Neural crest cell (in vitro differentiated cells): ENCODE measurements at regions not wholly inside any gene's neighbourhood (a gene's known extent, or its start where the extent isn't known, plus 50 kb on each side); places are given as distances from the start of the nearest gene placed in this dataset.

ENCODE experiments used
- DNase-seq: peaks from one replicate; pipeline ENCODE4 v3.0.0; 2021; ENCODE audit warnings: low read depth, mixed read lengths, low spot score
- H3K27ac Mint-ChIP-seq: one replicate; pipeline ENCODE4 v1.8.0; 2021; ENCODE audit warnings: mild to moderate bottlenecking, mixed read lengths; ENCODE audit not compliant: unreplicated experiment
- H3K27me3 Mint-ChIP-seq: 2 replicates; pipeline ENCODE4 v1.8.0; 2021; ENCODE audit warnings: low read depth, mild to moderate bottlenecking, mixed read lengths
- H3K36me3 Mint-ChIP-seq: 2 replicates; pipeline ENCODE4 v1.8.0; 2021; ENCODE audit warnings: low read depth, mild to moderate bottlenecking, mixed read lengths
- H3K4me1 Mint-ChIP-seq: 2 replicates; pipeline ENCODE4 v1.8.0; 2021; ENCODE audit warnings: mixed read lengths
- H3K4me3 Mint-ChIP-seq: one replicate; pipeline ENCODE4 v1.8.0; 2021; ENCODE audit warnings: mild to moderate bottlenecking, mixed read lengths
- H3K9me3 Mint-ChIP-seq: 2 replicates; pipeline ENCODE4 v1.8.0; 2021; ENCODE audit warnings: mixed read lengths
- TF ChIP-seq, protein P1 (sequence below): fragments of 200-600 bp; sonication (generic); conservative IDR thresholded peaks from 2 replicates; pipeline ENCODE4 v1.5.0; 2021; ENCODE audit warnings: antibody characterized with exemption, mild to moderate bottlenecking

DNA sequence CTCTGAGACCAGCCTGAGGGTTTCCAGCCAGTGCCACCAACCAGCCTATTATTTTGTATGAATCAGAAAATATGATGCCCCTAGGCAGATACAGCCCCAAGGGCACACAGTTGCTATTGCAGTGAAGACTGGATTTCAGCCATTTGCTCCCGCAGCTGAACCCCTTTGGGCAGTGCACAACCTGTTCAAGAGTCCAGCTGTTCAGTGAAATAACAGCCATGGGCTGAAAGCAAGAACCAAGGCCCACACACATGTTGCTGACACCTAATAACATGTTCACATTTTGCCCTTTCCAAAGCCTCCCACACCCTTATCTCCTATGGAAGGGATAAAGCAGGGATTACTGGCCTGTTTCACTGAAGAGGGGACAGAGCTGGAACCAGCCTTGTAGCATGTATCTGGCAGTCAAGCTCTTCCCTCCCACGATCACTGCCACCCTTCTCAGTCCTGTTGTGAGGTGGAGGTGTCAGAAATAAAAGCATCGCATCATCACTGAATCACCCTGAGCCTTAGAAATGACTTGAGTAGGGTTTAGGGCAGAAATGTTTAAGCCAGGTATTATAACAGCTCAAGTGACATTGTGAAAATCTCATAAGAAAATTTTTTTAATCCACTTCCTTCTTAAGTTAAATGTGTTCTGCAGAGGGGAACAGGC is 137.1 kb upstream of the FSTL4 start:
- no peak for DNase-seq
- no peak overlapping the region for H3K4me3 Mint-ChIP-seq
- no peaks in the 10 kb centered on the region for H3K9me3 Mint-ChIP-seq
- no peaks in the 10 kb centered on the region for H3K36me3 Mint-ChIP-seq
- H3K27ac Mint-ChIP-seq = peak overlapping the region; percentile 38
- TF ChIP-seq, protein P1, sequence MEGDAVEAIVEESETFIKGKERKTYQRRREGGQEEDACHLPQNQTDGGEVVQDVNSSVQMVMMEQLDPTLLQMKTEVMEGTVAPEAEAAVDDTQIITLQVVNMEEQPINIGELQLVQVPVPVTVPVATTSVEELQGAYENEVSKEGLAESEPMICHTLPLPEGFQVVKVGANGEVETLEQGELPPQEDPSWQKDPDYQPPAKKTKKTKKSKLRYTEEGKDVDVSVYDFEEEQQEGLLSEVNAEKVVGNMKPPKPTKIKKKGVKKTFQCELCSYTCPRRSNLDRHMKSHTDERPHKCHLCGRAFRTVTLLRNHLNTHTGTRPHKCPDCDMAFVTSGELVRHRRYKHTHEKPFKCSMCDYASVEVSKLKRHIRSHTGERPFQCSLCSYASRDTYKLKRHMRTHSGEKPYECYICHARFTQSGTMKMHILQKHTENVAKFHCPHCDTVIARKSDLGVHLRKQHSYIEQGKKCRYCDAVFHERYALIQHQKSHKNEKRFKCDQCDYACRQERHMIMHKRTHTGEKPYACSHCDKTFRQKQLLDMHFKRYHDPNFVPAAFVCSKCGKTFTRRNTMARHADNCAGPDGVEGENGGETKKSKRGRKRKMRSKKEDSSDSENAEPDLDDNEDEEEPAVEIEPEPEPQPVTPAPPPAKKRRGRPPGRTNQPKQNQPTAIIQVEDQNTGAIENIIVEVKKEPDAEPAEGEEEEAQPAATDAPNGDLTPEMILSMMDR = no peak
- no peaks in the 10 kb centered on the region for H3K27me3 Mint-ChIP-seq
- peaks cover 26% of the 10 kb centered on the region for H3K4me1 Mint-ChIP-seq

DNA sequence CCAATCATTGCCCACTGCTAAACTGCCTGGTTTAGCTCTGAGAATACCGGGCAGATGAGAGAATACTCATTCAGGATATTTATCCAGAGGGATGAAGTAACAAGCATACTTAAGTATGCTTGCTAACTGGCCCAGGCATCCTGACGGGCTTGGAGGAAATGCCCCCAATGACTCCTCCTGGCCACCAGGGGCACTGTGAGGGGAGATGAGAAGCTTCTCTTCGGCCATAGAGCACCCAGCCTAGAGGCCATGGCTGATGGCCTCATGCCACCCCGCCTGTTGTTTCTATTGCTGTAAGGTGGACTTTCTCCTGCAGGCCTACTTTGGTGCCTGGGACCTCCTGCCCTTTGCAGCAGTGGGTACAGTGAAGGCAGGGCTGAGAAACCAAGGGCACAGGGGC is 134.5 kb upstream of the FSTL4 start:
- Mint-ChIP-seq H3K4me1 (peaks cover 30% of the 10 kb centered on the region), H3K27ac (no peak overlapping the region), H3K4me3 (no peak overlapping the region), H3K27me3 (peaks cover 3% of the 10 kb centered on the region), H3K36me3 (no peaks in the 10 kb centered on the region), H3K9me3 (no peaks in the 10 kb centered on the region)
- DNase-seq = no peak
- TF ChIP-seq, protein P1 = peak; percentile 52

DNA sequence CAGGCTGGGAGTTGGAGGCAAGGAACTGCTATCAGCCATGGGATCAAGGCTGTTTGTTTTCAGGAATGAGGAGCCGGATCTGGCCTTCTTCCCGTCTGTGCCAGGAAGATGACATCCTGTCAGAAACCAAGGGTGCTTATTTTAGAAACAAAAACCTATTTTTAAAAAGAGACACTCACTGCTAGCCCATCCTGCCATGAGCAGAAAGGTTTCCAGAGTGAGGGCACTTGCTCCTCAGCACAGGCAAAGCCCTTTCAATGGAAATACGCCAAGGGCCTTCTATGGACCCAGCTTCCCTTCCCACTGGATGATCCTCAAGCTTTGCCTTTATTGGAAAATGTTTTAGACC is 132.6 kb upstream of the FSTL4 start:
- no peaks in the 10 kb centered on the region for H3K9me3 Mint-ChIP-seq
- H3K4me1 Mint-ChIP-seq = peaks cover 37% of the 10 kb centered on the region
- H3K4me3 Mint-ChIP-seq = no peak overlapping the region
- peaks cover 3% of the 10 kb centered on the region for H3K27me3 Mint-ChIP-seq
- DNase-seq = no peak
- TF ChIP-seq, protein P1 = no peak
- H3K27ac Mint-ChIP-seq = no peak overlapping the region
- no peaks in the 10 kb centered on the region for H3K36me3 Mint-ChIP-seq

DNA sequence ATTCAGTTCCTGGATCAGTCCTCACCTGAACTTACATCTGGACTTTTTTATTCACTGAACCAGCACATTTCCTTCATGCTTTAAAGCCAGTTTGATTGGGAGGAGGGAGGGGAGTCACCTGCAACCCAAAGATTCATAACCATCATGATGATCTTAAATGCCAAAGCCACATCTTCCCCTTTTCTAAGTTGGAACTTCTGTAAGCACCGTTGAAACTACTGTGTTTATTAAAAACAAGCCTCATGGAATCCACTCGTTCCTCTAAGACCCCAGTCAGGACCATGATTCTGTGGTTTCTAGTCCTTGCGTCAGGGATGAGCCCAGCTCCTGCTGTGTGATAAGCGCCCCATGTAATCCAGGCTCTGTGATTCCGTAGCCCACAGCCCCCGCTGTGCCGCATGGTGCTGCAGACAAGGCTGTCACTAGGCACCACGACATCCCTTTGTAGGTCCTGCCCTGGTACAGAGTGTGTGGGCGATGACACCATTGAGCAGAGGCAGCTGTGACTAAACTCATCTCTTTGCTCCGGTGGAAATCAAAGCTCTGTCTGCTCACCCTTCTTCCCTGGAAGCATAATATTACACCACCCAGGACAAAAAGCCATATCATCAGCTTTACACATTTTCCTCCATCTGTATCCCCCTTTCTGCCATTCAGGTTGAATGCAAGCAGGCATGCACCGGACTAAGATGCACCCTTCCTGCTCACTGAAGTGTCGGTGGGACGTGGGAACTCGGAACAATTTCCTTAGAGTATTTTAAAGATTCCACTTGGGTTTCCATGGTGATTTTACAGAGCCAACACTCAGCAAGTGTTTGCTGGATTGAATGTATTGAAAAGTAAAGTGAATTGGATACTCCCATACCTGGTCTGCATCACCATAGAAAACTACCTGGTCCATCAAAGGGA is 132.0 kb upstream of the FSTL4 start:
- Mint-ChIP-seq H3K27ac (no peak overlapping the region), H3K4me1 (peaks cover 37% of the 10 kb centered on the region), H3K27me3 (peaks cover 3% of the 10 kb centered on the region), H3K36me3 (no peaks in the 10 kb centered on the region), H3K4me3 (no peak overlapping the region), H3K9me3 (no peaks in the 10 kb centered on the region)
- DNase-seq = no peak
- TF ChIP-seq, protein P1 = no peak

DNA sequence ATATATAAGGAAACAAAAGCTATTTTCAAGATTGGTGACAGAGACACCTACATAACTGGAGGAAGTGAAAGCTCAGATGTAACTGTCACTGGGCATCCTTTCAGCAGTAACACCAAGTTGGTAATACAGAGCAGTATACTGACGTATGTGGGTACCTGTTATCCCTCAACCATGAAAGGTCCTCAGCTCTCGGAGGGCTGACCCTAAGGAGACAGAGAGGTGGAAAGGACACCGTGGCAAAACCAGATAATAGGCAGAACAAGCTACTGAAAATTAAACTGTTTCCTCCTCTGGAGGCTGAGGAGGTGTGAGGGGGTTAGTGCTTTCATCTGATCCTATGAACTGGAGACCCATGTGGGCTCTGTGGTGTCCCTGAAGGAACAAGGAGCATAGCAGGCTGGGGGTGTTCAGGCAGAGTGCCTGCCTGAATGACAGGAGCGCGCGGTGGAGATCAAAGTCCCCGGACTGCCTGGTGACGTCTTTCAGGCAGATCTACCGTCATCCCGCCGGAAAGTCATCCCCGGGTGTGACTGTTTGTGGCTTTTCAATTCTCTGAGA is 130.2 kb upstream of the FSTL4 start:
- TF ChIP-seq, protein P1 = no peak
- Mint-ChIP-seq H3K36me3 (no peaks in the 10 kb centered on the region), H3K27ac (no peak overlapping the region), H3K4me1 (peaks cover 37% of the 10 kb centered on the region), H3K27me3 (peaks cover 3% of the 10 kb centered on the region), H3K9me3 (no peaks in the 10 kb centered on the region), H3K4me3 (no peak overlapping the region)
- no peak for DNase-seq
